ENCODE measurements at regions not wholly inside any gene's neighbourhood (a gene's known extent, or its start where the extent isn't known, plus 50 kb on each side); places are given as distances from the start of the nearest gene placed in this dataset.

GRCh38 chr1:209384710-209385550 lies 198.6 kb upstream of the CAMK1G start:
- no peak overlapping the region for H3K27ac ChIP-seq (ENCODE audit: low read length)
- TF ChIP-seq CTCF (IDR thresholded peaks at IDR 0.05; ENCODE audit: low read length) (no peak), EZH2 (optimal IDR thresholded peaks at IDR 0.05; ENCODE audit: low read depth, low read length) (no peak), EZH2phosphoT487 (IDR thresholded peaks at IDR 0.05; ENCODE audit: low read length) (no peak)
- no peaks in the 10 kb centered on the region for H3F3A ChIP-seq (ENCODE audit: insufficient read depth, low read length)
- H4K20me1 ChIP-seq (ENCODE audit: insufficient read depth, low read length), result no peaks in the 10 kb centered on the region
- DNase-seq, result no peak
- H2AFZ ChIP-seq (ENCODE audit: low read length), result no peak overlapping the region
- H3K9me3 ChIP-seq (replicated peaks; ENCODE audit: insufficient read depth, low read length), result no peaks in the 10 kb centered on the region
- no peak overlapping the region for H3K4me2 ChIP-seq (ENCODE audit: low read depth, low read length)
- no peaks in the 10 kb centered on the region for H3K36me3 ChIP-seq (replicated peaks; ENCODE audit: insufficient read depth, low read length)
- H3K79me2 ChIP-seq (ENCODE audit: low read length), result no peaks in the 10 kb centered on the region
- no peak overlapping the region for H3K4me3 ChIP-seq (ENCODE audit: low read length)
- H3K9ac ChIP-seq (ENCODE audit: low read length), result no peak overlapping the region
- no peaks in the 10 kb centered on the region for H3K9me2 ChIP-seq (replicated peaks; ENCODE audit: insufficient read depth, low read length)
- H3K4me1 ChIP-seq (ENCODE audit: low read length), result no peaks in the 10 kb centered on the region
- H3K27me3 ChIP-seq (replicated peaks; ENCODE audit: insufficient read depth, low read length), result no peaks in the 10 kb centered on the region

GRCh38 chr1:209386156-209386555 lies 197.4 kb upstream of the CAMK1G start:
- H3K9me2 ChIP-seq (replicated peaks; ENCODE audit: insufficient read depth, low read length), result no peaks in the 10 kb centered on the region
- no peaks in the 10 kb centered on the region for H3K79me2 ChIP-seq (ENCODE audit: low read length)
- no peak overlapping the region for H3K4me2 ChIP-seq (ENCODE audit: low read depth, low read length)
- no peak overlapping the region for H3K4me3 ChIP-seq (ENCODE audit: low read length)
- H3K27ac ChIP-seq (ENCODE audit: low read length), result no peak overlapping the region
- no peak overlapping the region for H2AFZ ChIP-seq (ENCODE audit: low read length)
- H4K20me1 ChIP-seq (ENCODE audit: insufficient read depth, low read length), result no peaks in the 10 kb centered on the region
- no peaks in the 10 kb centered on the region for H3K36me3 ChIP-seq (replicated peaks; ENCODE audit: insufficient read depth, low read length)
- TF ChIP-seq CTCF (IDR thresholded peaks at IDR 0.05; ENCODE audit: low read length), result no peak
- no peak for TF ChIP-seq EZH2 (optimal IDR thresholded peaks at IDR 0.05; ENCODE audit: low read depth, low read length)
- no peak for TF ChIP-seq EZH2phosphoT487 (IDR thresholded peaks at IDR 0.05; ENCODE audit: low read length)
- H3K4me1 ChIP-seq (ENCODE audit: low read length), result no peaks in the 10 kb centered on the region
- H3F3A ChIP-seq (ENCODE audit: insufficient read depth, low read length), result no peaks in the 10 kb centered on the region
- no peak for DNase-seq
- no peak overlapping the region for H3K9ac ChIP-seq (ENCODE audit: low read length)
- no peaks in the 10 kb centered on the region for H3K27me3 ChIP-seq (replicated peaks; ENCODE audit: insufficient read depth, low read length)
- H3K9me3 ChIP-seq (replicated peaks; ENCODE audit: insufficient read depth, low read length), result no peaks in the 10 kb centered on the region

DNA sequence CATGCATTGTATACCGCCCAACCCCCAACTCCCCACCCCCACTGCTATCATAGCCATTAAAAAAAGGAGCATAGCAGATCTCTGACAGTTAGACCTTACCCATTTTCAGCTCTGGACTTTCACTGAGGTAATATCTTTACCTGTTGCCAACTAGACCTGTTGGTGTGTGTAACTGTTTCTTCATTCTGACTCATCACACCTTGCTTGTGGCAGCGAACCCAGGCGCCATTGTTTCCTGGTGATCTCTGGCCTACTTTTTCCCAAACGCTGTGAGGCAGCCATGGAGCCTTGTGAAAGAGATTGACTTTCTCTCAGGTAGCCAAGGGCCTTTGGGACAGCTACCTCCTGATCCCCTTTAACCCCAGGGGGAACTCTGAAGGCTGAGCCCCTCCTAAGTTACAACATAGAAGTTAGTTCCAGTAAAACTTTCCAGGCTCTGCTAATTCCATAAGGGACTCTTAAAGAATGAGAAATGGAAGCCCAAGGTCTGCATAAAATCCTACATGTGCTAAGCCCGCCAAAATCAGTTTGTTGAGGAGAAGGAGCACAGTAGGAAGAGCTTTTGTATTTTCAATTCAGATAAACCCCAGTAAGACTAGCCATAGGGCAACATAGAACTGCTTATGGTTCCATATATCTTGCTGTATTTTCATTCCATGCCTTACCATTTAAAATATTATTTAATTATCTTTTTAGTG lies 196.1 kb upstream of the CAMK1G start:
- Histone ChIP-seq H3K9me3 (replicated peaks; ENCODE audit: insufficient read depth, low read length) (no peaks in the 10 kb centered on the region), H3K36me3 (replicated peaks; ENCODE audit: insufficient read depth, low read length) (no peaks in the 10 kb centered on the region), H3K9me2 (replicated peaks; ENCODE audit: insufficient read depth, low read length) (no peaks in the 10 kb centered on the region), H2AFZ (ENCODE audit: low read length) (no peak overlapping the region), H3K4me1 (ENCODE audit: low read length) (no peaks in the 10 kb centered on the region), H4K20me1 (ENCODE audit: insufficient read depth, low read length) (no peaks in the 10 kb centered on the region), H3F3A (ENCODE audit: insufficient read depth, low read length) (no peaks in the 10 kb centered on the region), H3K79me2 (ENCODE audit: low read length) (no peaks in the 10 kb centered on the region), H3K27ac (ENCODE audit: low read length) (no peak overlapping the region), H3K4me3 (ENCODE audit: low read length) (no peak overlapping the region), H3K9ac (ENCODE audit: low read length) (no peak overlapping the region), H3K4me2 (ENCODE audit: low read depth, low read length) (no peak overlapping the region), H3K27me3 (replicated peaks; ENCODE audit: insufficient read depth, low read length) (no peaks in the 10 kb centered on the region)
- TF ChIP-seq CTCF (IDR thresholded peaks at IDR 0.05; ENCODE audit: low read length) (no peak), EZH2phosphoT487 (IDR thresholded peaks at IDR 0.05; ENCODE audit: low read length) (no peak), EZH2 (optimal IDR thresholded peaks at IDR 0.05; ENCODE audit: low read depth, low read length) (no peak)
- no peak for DNase-seq

Data from MM.1S (cell line).